Loucy (cell line): ENCODE measurements at regions not wholly inside any gene's neighbourhood (a gene's known extent, or its start where the extent isn't known, plus 50 kb on each side); places are given as distances from the start of the nearest gene placed in this dataset.

Experiments used
- EZH2phosphoT487 ChIP-seq: fragments of 200-600 bp; IDR thresholded peaks from 2 replicates; pipeline ENCODE4 v1.6.1; 2018; ENCODE audit warnings: antibody characterized with exemption, mild to moderate bottlenecking, moderate library complexity, borderline replicate concordance
- TF ChIP-seq, protein P1 (sequence below): fragments of 200-600 bp; sonication (generic); conservative IDR thresholded peaks from 2 replicates; pipeline ENCODE4 v1.5.1; 2014; ENCODE audit warnings: mild to moderate bottlenecking, antibody characterized with exemption, low read length

DNA sequence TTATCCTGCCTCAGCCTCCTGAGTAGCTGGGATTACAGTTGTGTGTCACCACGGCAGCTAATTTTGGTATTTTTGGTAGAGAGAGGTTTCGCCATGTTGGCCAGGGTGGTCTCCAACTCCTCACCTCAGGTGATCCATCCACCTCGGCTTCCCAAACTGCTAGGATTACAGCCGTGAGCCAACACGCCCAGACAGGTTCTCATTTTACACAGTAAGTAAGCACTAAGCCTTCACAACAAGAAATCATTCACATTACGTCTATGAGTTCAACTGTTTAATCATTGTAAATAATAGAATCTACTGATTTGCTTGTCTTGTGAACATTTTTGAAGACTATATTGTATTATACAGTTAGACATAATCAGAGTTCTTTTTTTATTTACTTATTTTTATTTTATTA is 131.5 kb upstream of the LRATD1 start:
- TF ChIP-seq, protein P1, sequence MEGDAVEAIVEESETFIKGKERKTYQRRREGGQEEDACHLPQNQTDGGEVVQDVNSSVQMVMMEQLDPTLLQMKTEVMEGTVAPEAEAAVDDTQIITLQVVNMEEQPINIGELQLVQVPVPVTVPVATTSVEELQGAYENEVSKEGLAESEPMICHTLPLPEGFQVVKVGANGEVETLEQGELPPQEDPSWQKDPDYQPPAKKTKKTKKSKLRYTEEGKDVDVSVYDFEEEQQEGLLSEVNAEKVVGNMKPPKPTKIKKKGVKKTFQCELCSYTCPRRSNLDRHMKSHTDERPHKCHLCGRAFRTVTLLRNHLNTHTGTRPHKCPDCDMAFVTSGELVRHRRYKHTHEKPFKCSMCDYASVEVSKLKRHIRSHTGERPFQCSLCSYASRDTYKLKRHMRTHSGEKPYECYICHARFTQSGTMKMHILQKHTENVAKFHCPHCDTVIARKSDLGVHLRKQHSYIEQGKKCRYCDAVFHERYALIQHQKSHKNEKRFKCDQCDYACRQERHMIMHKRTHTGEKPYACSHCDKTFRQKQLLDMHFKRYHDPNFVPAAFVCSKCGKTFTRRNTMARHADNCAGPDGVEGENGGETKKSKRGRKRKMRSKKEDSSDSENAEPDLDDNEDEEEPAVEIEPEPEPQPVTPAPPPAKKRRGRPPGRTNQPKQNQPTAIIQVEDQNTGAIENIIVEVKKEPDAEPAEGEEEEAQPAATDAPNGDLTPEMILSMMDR, result no peak
- no peak for TF ChIP-seq EZH2phosphoT487
